Stomach smooth muscle (tissue), 2 donors: ENCODE measurements at regions not wholly inside any gene's neighbourhood (a gene's known extent, or its start where the extent isn't known, plus 50 kb on each side); places are given as distances from the start of the nearest gene placed in this dataset.

Experiments used
- H3K27ac ChIP-seq: one replicate; pipeline ENCODE4 v1.7.0; 2013; ENCODE audit warnings: mild to moderate bottlenecking, low read length, inconsistent platforms
- H3K27me3 ChIP-seq, 2 donors: one replicate each; pipeline ENCODE4 v1.7.0; 2013; ENCODE audit warnings: low read length in 2 of 2; ENCODE audit not compliant: insufficient read depth in 2 of 2, control insufficient read depth in 1 of 2
- H3K36me3 ChIP-seq, 2 donors: one replicate each; pipeline ENCODE4 v1.7.0; 2013; ENCODE audit warnings: low read length in 2 of 2; ENCODE audit not compliant: control insufficient read depth in 2 of 2, insufficient read depth in 2 of 2
- H3K4me1 ChIP-seq: one replicate; pipeline ENCODE4 v1.7.0; 2013; ENCODE audit warnings: low read length; ENCODE audit not compliant: control insufficient read depth, insufficient read depth
- H3K4me3 ChIP-seq, 2 donors: one replicate each; pipeline ENCODE4 v1.7.0; 2013; ENCODE audit warnings: low read length in 2 of 2
- H3K9ac ChIP-seq, 2 donors: one replicate each; pipeline ENCODE4 v1.7.0; 2013; ENCODE audit warnings: low read length in 2 of 2, mild to moderate bottlenecking in 1 of 2
- H3K9me3 ChIP-seq, 2 donors: one replicate each; pipeline ENCODE4 v1.7.0; 2013; ENCODE audit warnings: low read length in 2 of 2; ENCODE audit not compliant: control insufficient read depth in 2 of 2
- donor health status: healthy.
- donor health status: Pancreatic carcinoma.

- H3K4me3 ChIP-seq = no peak overlapping the region
- no peaks in the 10 kb centered on the region for H3K27me3 ChIP-seq
- no peak overlapping the region for H3K27ac ChIP-seq
- no peak overlapping the region for H3K9ac ChIP-seq
- no peaks in the 10 kb centered on the region for H3K36me3 ChIP-seq
- H3K4me1 ChIP-seq = no peaks in the 10 kb centered on the region
- H3K9me3 ChIP-seq = no peaks in the 10 kb centered on the region
Measured at GRCh38 chr9:106298997-106299396, 564.0 kb upstream of the ZNF462 start.

GRCh38 chr9:106304401-106304920 lies 558.5 kb upstream of the ZNF462 start:
- Histone ChIP-seq H3K36me3 (no peaks in the 10 kb centered on the region), H3K4me3 (no peak overlapping the region), H3K27ac (no peak overlapping the region), H3K4me1 (no peaks in the 10 kb centered on the region), H3K9me3 (no peaks in the 10 kb centered on the region), H3K9ac (no peak overlapping the region), H3K27me3 (no peaks in the 10 kb centered on the region)

- Histone ChIP-seq H3K4me3 (no peak overlapping the region), H3K27ac (no peak overlapping the region), H3K36me3 (no peaks in the 10 kb centered on the region), H3K9ac (no peak overlapping the region), H3K27me3 (no peaks in the 10 kb centered on the region), H3K4me1 (no peaks in the 10 kb centered on the region), H3K9me3 (no peaks in the 10 kb centered on the region)
Measured at GRCh38 chr9:106305428-106306133, 557.4 kb upstream of the ZNF462 start.

GRCh38 chr9:106307670-106308069 lies 555.3 kb upstream of the ZNF462 start:
- Histone ChIP-seq H3K4me1 (no peaks in the 10 kb centered on the region), H3K36me3 (no peaks in the 10 kb centered on the region), H3K9ac (no peak overlapping the region), H3K27ac (no peak overlapping the region), H3K9me3 (no peaks in the 10 kb centered on the region), H3K4me3 (no peak overlapping the region), H3K27me3 (no peaks in the 10 kb centered on the region)

GRCh38 chr9:106309925-106310324 lies 553.0 kb upstream of the ZNF462 start:
- Histone ChIP-seq H3K4me1 (no peaks in the 10 kb centered on the region), H3K9me3 (no peaks in the 10 kb centered on the region), H3K36me3 (no peaks in the 10 kb centered on the region), H3K4me3 (no peak overlapping the region), H3K9ac (no peak overlapping the region), H3K27ac (no peak overlapping the region), H3K27me3 (no peaks in the 10 kb centered on the region)

- Histone ChIP-seq H3K4me1 (no peaks in the 10 kb centered on the region), H3K9me3 (no peaks in the 10 kb centered on the region), H3K36me3 (no peaks in the 10 kb centered on the region), H3K4me3 (no peak overlapping the region), H3K9ac (no peak overlapping the region), H3K27ac (no peak overlapping the region), H3K27me3 (no peaks in the 10 kb centered on the region)
Measured at GRCh38 chr9:106310782-106311181, 552.2 kb upstream of the ZNF462 start.

- Histone ChIP-seq H3K4me1 (no peaks in the 10 kb centered on the region), H3K36me3 (no peaks in the 10 kb centered on the region), H3K4me3 (no peak overlapping the region), H3K9me3 (no peaks in the 10 kb centered on the region), H3K9ac (no peak overlapping the region), H3K27me3 (no peaks in the 10 kb centered on the region), H3K27ac (no peak overlapping the region)
Measured at GRCh38 chr9:106312906-106313305, 550.1 kb upstream of the ZNF462 start.

GRCh38 chr9:106314476-106314875 lies 548.5 kb upstream of the ZNF462 start:
- Histone ChIP-seq H3K9ac (no peak overlapping the region), H3K4me3 (no peak overlapping the region), H3K9me3 (no peaks in the 10 kb centered on the region), H3K4me1 (no peaks in the 10 kb centered on the region), H3K36me3 (no peaks in the 10 kb centered on the region), H3K27ac (no peak overlapping the region), H3K27me3 (no peaks in the 10 kb centered on the region)

- no peaks in the 10 kb centered on the region for H3K4me1 ChIP-seq
- no peak overlapping the region for H3K27ac ChIP-seq
- no peaks in the 10 kb centered on the region for H3K27me3 ChIP-seq
- no peaks in the 10 kb centered on the region for H3K9me3 ChIP-seq
- H3K4me3 ChIP-seq = no peak overlapping the region
- no peak overlapping the region for H3K9ac ChIP-seq
- H3K36me3 ChIP-seq = no peaks in the 10 kb centered on the region
Measured at GRCh38 chr9:106321394-106322180, 541.4 kb upstream of the ZNF462 start.

GRCh38 chr9:106322706-106323245 lies 540.2 kb upstream of the ZNF462 start:
- H3K27ac ChIP-seq = no peak overlapping the region

More at GRCh38 chr9:106322706-106323245, 540.2 kb upstream of the ZNF462 start:
- Histone ChIP-seq H3K4me1 (no peaks in the 10 kb centered on the region), H3K36me3 (no peaks in the 10 kb centered on the region), H3K27me3 (no peaks in the 10 kb centered on the region), H3K9me3 (no peaks in the 10 kb centered on the region), H3K4me3 (no peak overlapping the region), H3K9ac (no peak overlapping the region)
